ENCODE measurements at regions not wholly inside any gene's neighbourhood (a gene's known extent, or its start where the extent isn't known, plus 50 kb on each side); places are given as distances from the start of the nearest gene placed in this dataset.

- no peak overlapping the region for H3K4me3 ChIP-seq (ENCODE audit: low read length)
- peaks cover 7% of the 10 kb centered on the region for H3K4me1 ChIP-seq (ENCODE audit: control insufficient read depth, insufficient read depth, low read length)
- H3K9ac ChIP-seq (ENCODE audit: low read length) = no peak overlapping the region
- no peaks in the 10 kb centered on the region for H3K36me3 ChIP-seq (ENCODE audit: control insufficient read depth, insufficient read depth, low read length, severe bottlenecking)
- H3K27me3 ChIP-seq (replicated peaks; ENCODE audit: control insufficient read depth, insufficient read depth, low read length) = peaks cover 18% of the 10 kb centered on the region
- peaks cover 3% of the 10 kb centered on the region for H3K9me3 ChIP-seq (ENCODE audit: control insufficient read depth, low read length)
- no peak for DNase-seq (ENCODE audit: low read depth)
These were observed 144.3 kb downstream of the FCRL5 start for GRCh38 chr1:157407917-157408525.

- peaks cover 3% of the 10 kb centered on the region for H3K9me3 ChIP-seq (ENCODE audit: control insufficient read depth, low read length)
- H3K27me3 ChIP-seq (replicated peaks; ENCODE audit: control insufficient read depth, insufficient read depth, low read length) = peaks cover 18% of the 10 kb centered on the region
- H3K36me3 ChIP-seq (ENCODE audit: control insufficient read depth, insufficient read depth, low read length, severe bottlenecking) = no peaks in the 10 kb centered on the region
- no peak for DNase-seq (ENCODE audit: low read depth)
- H3K9ac ChIP-seq (ENCODE audit: low read length) = no peak overlapping the region
- no peak overlapping the region for H3K4me3 ChIP-seq (ENCODE audit: low read length)
- H3K4me1 ChIP-seq (ENCODE audit: control insufficient read depth, insufficient read depth, low read length) = peaks cover 7% of the 10 kb centered on the region
These were observed 144.9 kb downstream of the FCRL5 start for GRCh38 chr1:157407367-157407766.

- H3K4me1 ChIP-seq (ENCODE audit: control insufficient read depth, insufficient read depth, low read length) = peaks cover 7% of the 10 kb centered on the region
- no peak overlapping the region for H3K9ac ChIP-seq (ENCODE audit: low read length)
- H3K36me3 ChIP-seq (ENCODE audit: control insufficient read depth, insufficient read depth, low read length, severe bottlenecking) = no peaks in the 10 kb centered on the region
- H3K4me3 ChIP-seq (ENCODE audit: low read length) = no peak overlapping the region
- H3K27me3 ChIP-seq (replicated peaks; ENCODE audit: control insufficient read depth, insufficient read depth, low read length) = peaks cover 13% of the 10 kb centered on the region
- no peak for DNase-seq (ENCODE audit: low read depth)
- H3K9me3 ChIP-seq (ENCODE audit: control insufficient read depth, low read length) = peaks cover 3% of the 10 kb centered on the region
These were observed 146.7 kb downstream of the FCRL5 start for GRCh38 chr1:157405662-157406061.

GRCh38 chr1:157404614-157405013 lies 147.7 kb downstream of the FCRL5 start:
- no peak overlapping the region for H3K4me3 ChIP-seq (ENCODE audit: low read length)
- H3K36me3 ChIP-seq (ENCODE audit: control insufficient read depth, insufficient read depth, low read length, severe bottlenecking) = no peaks in the 10 kb centered on the region
- H3K4me1 ChIP-seq (ENCODE audit: control insufficient read depth, insufficient read depth, low read length) = peaks cover 7% of the 10 kb centered on the region
- peaks cover 9% of the 10 kb centered on the region for H3K27me3 ChIP-seq (replicated peaks; ENCODE audit: control insufficient read depth, insufficient read depth, low read length)
- no peak for DNase-seq (ENCODE audit: low read depth)
- no peak overlapping the region for H3K9ac ChIP-seq (ENCODE audit: low read length)
- H3K9me3 ChIP-seq (ENCODE audit: control insufficient read depth, low read length) = peaks cover 3% of the 10 kb centered on the region

- Histone ChIP-seq H3K9me3 (ENCODE audit: control insufficient read depth, low read length) (peaks cover 3% of the 10 kb centered on the region), H3K27me3 (replicated peaks; ENCODE audit: control insufficient read depth, insufficient read depth, low read length) (peaks cover 9% of the 10 kb centered on the region), H3K4me3 (ENCODE audit: low read length) (no peak overlapping the region), H3K4me1 (ENCODE audit: control insufficient read depth, insufficient read depth, low read length) (peaks cover 7% of the 10 kb centered on the region), H3K9ac (ENCODE audit: low read length) (no peak overlapping the region), H3K36me3 (ENCODE audit: control insufficient read depth, insufficient read depth, low read length, severe bottlenecking) (no peaks in the 10 kb centered on the region)
- DNase-seq (ENCODE audit: low read depth) = peak; percentile 13
These were observed 148.2 kb downstream of the FCRL5 start for GRCh38 chr1:157404063-157404501.

- no peak overlapping the region for H3K9ac ChIP-seq (ENCODE audit: low read length)
- DNase-seq (ENCODE audit: low read depth) = no peak
- peaks cover 11% of the 10 kb centered on the region for H3K4me1 ChIP-seq (ENCODE audit: control insufficient read depth, insufficient read depth, low read length)
- no peak overlapping the region for H3K4me3 ChIP-seq (ENCODE audit: low read length)
- H3K36me3 ChIP-seq (ENCODE audit: control insufficient read depth, insufficient read depth, low read length, severe bottlenecking) = no peaks in the 10 kb centered on the region
- peaks cover 9% of the 10 kb centered on the region for H3K27me3 ChIP-seq (replicated peaks; ENCODE audit: control insufficient read depth, insufficient read depth, low read length)
- peaks cover 3% of the 10 kb centered on the region for H3K9me3 ChIP-seq (ENCODE audit: control insufficient read depth, low read length)
These were observed 148.7 kb downstream of the FCRL5 start for GRCh38 chr1:157403608-157404007.

GRCh38 chr1:157403203-157403602 lies 149.1 kb downstream of the FCRL5 start:
- DNase-seq (ENCODE audit: low read depth) = no peak
- Histone ChIP-seq H3K9ac (ENCODE audit: low read length) (no peak overlapping the region), H3K4me3 (ENCODE audit: low read length) (no peak overlapping the region), H3K4me1 (ENCODE audit: control insufficient read depth, insufficient read depth, low read length) (peaks cover 14% of the 10 kb centered on the region), H3K27me3 (replicated peaks; ENCODE audit: control insufficient read depth, insufficient read depth, low read length) (peaks cover 9% of the 10 kb centered on the region), H3K9me3 (ENCODE audit: control insufficient read depth, low read length) (peaks cover 2% of the 10 kb centered on the region), H3K36me3 (ENCODE audit: control insufficient read depth, insufficient read depth, low read length, severe bottlenecking) (no peaks in the 10 kb centered on the region)

GRCh38 chr1:157400766-157401165 lies 151.5 kb downstream of the FCRL5 start:
- Histone ChIP-seq H3K27me3 (replicated peaks; ENCODE audit: control insufficient read depth, insufficient read depth, low read length) (peaks cover 9% of the 10 kb centered on the region), H3K9ac (ENCODE audit: low read length) (no peak overlapping the region), H3K9me3 (ENCODE audit: control insufficient read depth, low read length) (no peaks in the 10 kb centered on the region), H3K4me1 (ENCODE audit: control insufficient read depth, insufficient read depth, low read length) (peaks cover 14% of the 10 kb centered on the region), H3K4me3 (ENCODE audit: low read length) (no peak overlapping the region), H3K36me3 (ENCODE audit: control insufficient read depth, insufficient read depth, low read length, severe bottlenecking) (no peaks in the 10 kb centered on the region)
- DNase-seq (ENCODE audit: low read depth) = no peak

- no peak for DNase-seq (ENCODE audit: low read depth)
- no peaks in the 10 kb centered on the region for H3K36me3 ChIP-seq (ENCODE audit: control insufficient read depth, insufficient read depth, low read length, severe bottlenecking)
- no peak overlapping the region for H3K9ac ChIP-seq (ENCODE audit: low read length)
- H3K4me1 ChIP-seq (ENCODE audit: control insufficient read depth, insufficient read depth, low read length) = peaks cover 14% of the 10 kb centered on the region
- peaks cover 9% of the 10 kb centered on the region for H3K27me3 ChIP-seq (replicated peaks; ENCODE audit: control insufficient read depth, insufficient read depth, low read length)
- H3K4me3 ChIP-seq (ENCODE audit: low read length) = no peak overlapping the region
- no peaks in the 10 kb centered on the region for H3K9me3 ChIP-seq (ENCODE audit: control insufficient read depth, low read length)
These were observed 152.3 kb downstream of the FCRL5 start for GRCh38 chr1:157399984-157400382.

GRCh38 chr1:157399343-157399983 lies 152.9 kb downstream of the FCRL5 start:
- peak; percentile 7 for DNase-seq (ENCODE audit: low read depth)
- Histone ChIP-seq H3K36me3 (ENCODE audit: control insufficient read depth, insufficient read depth, low read length, severe bottlenecking) (no peaks in the 10 kb centered on the region), H3K9me3 (ENCODE audit: control insufficient read depth, low read length) (no peaks in the 10 kb centered on the region), H3K9ac (ENCODE audit: low read length) (no peak overlapping the region), H3K4me3 (ENCODE audit: low read length) (no peak overlapping the region), H3K4me1 (ENCODE audit: control insufficient read depth, insufficient read depth, low read length) (peaks cover 11% of the 10 kb centered on the region), H3K27me3 (replicated peaks; ENCODE audit: control insufficient read depth, insufficient read depth, low read length) (peaks cover 9% of the 10 kb centered on the region)

GRCh38 chr1:157390651-157391050 lies 161.7 kb downstream of the FCRL5 start:
- DNase-seq (ENCODE audit: low read depth) = peak; percentile 62
- Histone ChIP-seq H3K4me1 (ENCODE audit: control insufficient read depth, insufficient read depth, low read length) (peaks cover 13% of the 10 kb centered on the region), H3K9ac (ENCODE audit: low read length) (no peak overlapping the region), H3K4me3 (ENCODE audit: low read length) (no peak overlapping the region), H3K36me3 (ENCODE audit: control insufficient read depth, insufficient read depth, low read length, severe bottlenecking) (no peaks in the 10 kb centered on the region), H3K9me3 (ENCODE audit: control insufficient read depth, low read length) (peaks cover 4% of the 10 kb centered on the region), H3K27me3 (replicated peaks; ENCODE audit: control insufficient read depth, insufficient read depth, low read length) (no peaks in the 10 kb centered on the region)
